ENCODE measurements at regions not wholly inside any gene's neighbourhood (a gene's known extent, or its start where the extent isn't known, plus 50 kb on each side); places are given as distances from the start of the nearest gene placed in this dataset.

DNA sequence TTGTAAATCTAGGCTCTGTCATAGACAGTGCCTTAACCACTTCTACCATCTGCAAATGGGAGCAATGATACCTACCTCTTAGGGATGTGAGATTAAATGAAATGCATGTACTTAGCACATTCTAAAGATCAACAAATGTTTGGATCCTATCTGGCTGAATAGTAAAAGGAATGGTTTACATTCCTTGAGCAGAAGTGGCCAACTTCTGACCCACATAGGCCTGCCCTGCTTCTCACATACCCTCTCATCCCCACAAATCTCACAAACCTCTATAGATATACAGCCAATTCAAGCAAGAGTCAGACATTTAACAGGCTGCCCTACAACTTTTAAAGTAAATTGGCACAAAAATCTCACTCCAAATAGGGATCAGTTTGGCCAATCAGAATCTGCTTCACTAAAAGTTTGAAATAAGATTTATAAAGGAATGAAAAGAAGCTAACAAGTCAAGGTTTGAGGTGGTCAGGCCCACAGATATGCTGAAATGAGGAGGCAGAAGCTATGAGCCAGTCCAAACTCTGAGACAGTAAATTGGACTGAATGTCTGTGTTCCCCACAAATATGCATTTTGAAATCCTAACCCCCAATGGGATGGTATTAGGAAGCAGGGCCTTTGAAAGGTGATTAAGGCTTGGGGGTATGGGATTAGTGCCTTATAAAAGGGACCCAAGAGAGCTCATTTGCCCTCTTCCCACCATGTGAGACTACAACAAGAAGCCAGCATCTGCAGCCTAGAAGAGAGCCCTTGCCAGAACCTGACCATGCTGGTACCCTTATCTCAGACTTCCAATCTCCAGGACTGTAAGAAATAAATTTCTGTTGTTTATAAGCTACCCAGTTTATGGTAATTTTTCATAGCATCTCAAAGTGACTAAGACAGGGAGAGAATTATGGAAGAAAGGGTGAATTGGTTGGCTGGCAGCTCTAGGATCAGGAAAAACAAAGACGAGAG, 227.8 kb upstream of the RBMS1 start:
- no peak for TF ChIP-seq ZFP3 (CRISPR knock-in tag; IDR thresholded peaks at IDR 0.05)
- TF ChIP-seq, protein P1, sequence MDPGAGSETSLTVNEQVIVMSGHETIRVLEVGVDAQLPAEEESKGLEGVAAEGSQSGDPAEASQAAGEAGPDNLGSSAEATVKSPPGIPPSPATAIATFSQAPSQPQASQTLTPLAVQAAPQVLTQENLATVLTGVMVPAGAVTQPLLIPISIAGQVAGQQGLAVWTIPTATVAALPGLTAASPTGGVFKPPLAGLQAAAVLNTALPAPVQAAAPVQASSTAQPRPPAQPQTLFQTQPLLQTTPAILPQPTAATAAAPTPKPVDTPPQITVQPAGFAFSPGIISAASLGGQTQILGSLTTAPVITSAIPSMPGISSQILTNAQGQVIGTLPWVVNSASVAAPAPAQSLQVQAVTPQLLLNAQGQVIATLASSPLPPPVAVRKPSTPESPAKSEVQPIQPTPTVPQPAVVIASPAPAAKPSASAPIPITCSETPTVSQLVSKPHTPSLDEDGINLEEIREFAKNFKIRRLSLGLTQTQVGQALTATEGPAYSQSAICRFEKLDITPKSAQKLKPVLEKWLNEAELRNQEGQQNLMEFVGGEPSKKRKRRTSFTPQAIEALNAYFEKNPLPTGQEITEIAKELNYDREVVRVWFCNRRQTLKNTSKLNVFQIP (CRISPR knock-in tag; IDR thresholded peaks at IDR 0.05; ENCODE audit: borderline replicate concordance, low read depth): no peak
- TF ChIP-seq, protein P2, sequence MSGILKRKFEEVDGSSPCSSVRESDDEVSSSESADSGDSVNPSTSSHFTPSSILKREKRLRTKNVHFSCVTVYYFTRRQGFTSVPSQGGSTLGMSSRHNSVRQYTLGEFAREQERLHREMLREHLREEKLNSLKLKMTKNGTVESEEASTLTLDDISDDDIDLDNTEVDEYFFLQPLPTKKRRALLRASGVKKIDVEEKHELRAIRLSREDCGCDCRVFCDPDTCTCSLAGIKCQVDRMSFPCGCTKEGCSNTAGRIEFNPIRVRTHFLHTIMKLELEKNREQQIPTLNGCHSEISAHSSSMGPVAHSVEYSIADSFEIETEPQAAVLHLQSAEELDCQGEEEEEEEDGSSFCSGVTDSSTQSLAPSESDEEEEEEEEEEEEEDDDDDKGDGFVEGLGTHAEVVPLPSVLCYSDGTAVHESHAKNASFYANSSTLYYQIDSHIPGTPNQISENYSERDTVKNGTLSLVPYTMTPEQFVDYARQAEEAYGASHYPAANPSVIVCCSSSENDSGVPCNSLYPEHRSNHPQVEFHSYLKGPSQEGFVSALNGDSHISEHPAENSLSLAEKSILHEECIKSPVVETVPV (CRISPR knock-in tag; IDR thresholded peaks at IDR 0.05): no peak
- TF ChIP-seq, protein P3, sequence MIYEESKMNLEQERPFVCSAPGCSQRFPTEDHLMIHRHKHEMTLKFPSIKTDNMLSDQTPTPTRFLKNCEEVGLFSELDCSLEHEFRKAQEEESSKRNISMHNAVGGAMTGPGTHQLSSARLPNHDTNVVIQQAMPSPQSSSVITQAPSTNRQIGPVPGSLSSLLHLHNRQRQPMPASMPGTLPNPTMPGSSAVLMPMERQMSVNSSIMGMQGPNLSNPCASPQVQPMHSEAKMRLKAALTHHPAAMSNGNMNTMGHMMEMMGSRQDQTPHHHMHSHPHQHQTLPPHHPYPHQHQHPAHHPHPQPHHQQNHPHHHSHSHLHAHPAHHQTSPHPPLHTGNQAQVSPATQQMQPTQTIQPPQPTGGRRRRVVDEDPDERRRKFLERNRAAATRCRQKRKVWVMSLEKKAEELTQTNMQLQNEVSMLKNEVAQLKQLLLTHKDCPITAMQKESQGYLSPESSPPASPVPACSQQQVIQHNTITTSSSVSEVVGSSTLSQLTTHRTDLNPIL (CRISPR knock-in tag; IDR thresholded peaks at IDR 0.05; ENCODE audit: low read depth): no peak
- TF ChIP-seq RARB (CRISPR knock-in tag; IDR thresholded peaks at IDR 0.05): no peak
- TF ChIP-seq ZNF8 (CRISPR knock-in tag; IDR thresholded peaks at IDR 0.05): no peak
- TF ChIP-seq ESRRG (CRISPR knock-in tag; IDR thresholded peaks at IDR 0.05): no peak
- no peak for TF ChIP-seq ZC3H10 (CRISPR knock-in tag; IDR thresholded peaks at IDR 0.05)
- TF ChIP-seq TOX (CRISPR knock-in tag; IDR thresholded peaks at IDR 0.05; ENCODE audit: borderline replicate concordance): no peak
- no peak for ATAC-seq

DNA sequence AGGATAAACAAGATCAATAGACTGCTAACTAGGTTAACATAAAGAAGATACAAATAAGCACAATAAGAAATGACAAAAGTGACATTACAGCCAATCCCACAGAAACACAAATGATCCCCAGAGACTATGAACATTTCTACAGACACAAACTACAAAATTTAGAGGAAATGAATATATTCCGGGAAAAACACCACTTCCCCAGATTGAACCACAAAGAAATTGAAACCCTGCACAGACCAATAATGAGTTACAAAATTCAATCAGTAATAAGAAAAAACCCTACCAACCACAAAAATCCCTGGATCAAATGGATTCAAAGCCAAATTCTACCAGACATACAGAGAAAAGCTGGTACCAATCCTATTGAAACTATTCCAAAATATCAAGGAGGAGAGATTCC, 232.4 kb upstream of the RBMS1 start:
- TF ChIP-seq ZFP30 (CRISPR knock-in tag; IDR thresholded peaks at IDR 0.05): no peak
- no peak for TF ChIP-seq TCF4 (CRISPR knock-in tag; IDR thresholded peaks at IDR 0.05; ENCODE audit: borderline replicate concordance)
- no peak for TF ChIP-seq ZNF565 (CRISPR knock-in tag; conservative IDR thresholded peaks at IDR 0.05; ENCODE audit: low read depth)
- TF ChIP-seq, protein P3 (CRISPR knock-in tag; IDR thresholded peaks at IDR 0.05; ENCODE audit: low read depth): no peak
- no peak for TF ChIP-seq ESRRG (CRISPR knock-in tag; IDR thresholded peaks at IDR 0.05)
- no peak for TF ChIP-seq ZFP3 (CRISPR knock-in tag; IDR thresholded peaks at IDR 0.05)
- TF ChIP-seq ISL1 (CRISPR knock-in tag; IDR thresholded peaks at IDR 0.05): no peak
- no peak for TF ChIP-seq GLIS3 (CRISPR knock-in tag; IDR thresholded peaks at IDR 0.05)
- TF ChIP-seq CSDC2 (CRISPR knock-in tag; IDR thresholded peaks at IDR 0.05): no peak
- no peak for TF ChIP-seq ZNF70 (CRISPR knock-in tag; IDR thresholded peaks at IDR 0.05)
- TF ChIP-seq ARNTL (CRISPR knock-in tag; IDR thresholded peaks at IDR 0.05; ENCODE audit: borderline replicate concordance, low read depth): no peak
- no peak for TF ChIP-seq BACH2 (CRISPR knock-in tag; IDR thresholded peaks at IDR 0.05; ENCODE audit: borderline replicate concordance)
- TF ChIP-seq PPARA (CRISPR knock-in tag; IDR thresholded peaks at IDR 0.05; ENCODE audit: borderline replicate concordance): no peak
- TF ChIP-seq OSR1 (CRISPR knock-in tag; IDR thresholded peaks at IDR 0.05): no peak
- no peak for ATAC-seq

DNA sequence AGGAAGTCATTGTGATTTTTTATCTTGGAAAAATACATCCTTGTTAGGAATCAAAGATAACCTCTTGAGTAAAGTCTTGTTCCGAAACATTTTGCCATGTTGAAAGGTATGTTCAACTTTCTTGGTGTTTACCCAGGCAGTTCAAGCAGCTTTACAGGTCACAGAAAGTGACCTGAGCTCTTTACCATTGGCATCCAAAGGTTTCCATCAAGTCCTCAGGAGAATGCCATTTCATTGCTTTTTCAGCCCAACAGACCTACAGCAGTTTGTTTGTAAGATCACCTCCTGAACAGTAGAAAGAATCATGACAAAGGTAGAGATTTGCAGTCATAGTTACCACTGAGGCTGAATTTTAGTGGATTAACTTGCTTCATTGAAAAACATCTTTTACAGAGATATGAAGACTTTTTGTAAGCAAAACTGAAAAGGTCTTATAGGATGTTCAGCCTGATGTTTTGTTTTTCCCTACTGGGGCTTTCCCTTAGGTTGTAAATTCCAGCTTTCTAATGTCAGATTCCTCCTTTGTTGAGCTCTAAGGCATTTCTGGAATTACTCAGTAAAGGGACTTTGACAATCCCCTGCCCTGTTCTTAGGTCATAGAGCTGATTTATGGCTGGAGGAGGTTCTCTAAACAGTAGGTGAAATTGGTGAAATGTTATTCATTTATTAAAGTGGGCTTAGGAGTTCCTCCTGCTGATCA, 236.8 kb upstream of the RBMS1 start:
- peak; percentile 66 for ATAC-seq
- TF ChIP-seq ZC3H10 (CRISPR knock-in tag; IDR thresholded peaks at IDR 0.05) (no peak), ZFP30 (CRISPR knock-in tag; IDR thresholded peaks at IDR 0.05) (peak; percentile 87)

DNA sequence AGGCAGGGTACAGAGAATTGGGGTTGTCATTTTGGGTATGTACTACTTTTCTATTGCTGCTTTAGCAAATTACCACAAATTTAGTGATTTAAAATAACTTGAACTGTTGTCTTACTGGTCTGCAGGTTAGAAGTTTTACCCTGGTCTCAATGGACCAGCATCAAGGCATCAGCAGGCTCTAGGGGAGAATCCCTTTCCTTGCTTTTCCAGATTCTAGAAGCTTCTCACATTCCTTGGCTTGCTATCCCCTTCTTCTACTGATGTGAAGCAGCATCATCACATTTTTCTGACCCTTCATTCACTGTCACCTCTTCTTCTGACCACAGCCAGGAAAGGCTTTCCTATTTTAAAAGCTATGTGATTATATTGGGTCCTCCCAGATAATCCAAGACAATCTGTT, 237.8 kb upstream of the RBMS1 start:
- ATAC-seq: no peak
- TF ChIP-seq, protein P1 (CRISPR knock-in tag; IDR thresholded peaks at IDR 0.05; ENCODE audit: borderline replicate concordance, low read depth): no peak
- TF ChIP-seq TCF4 (CRISPR knock-in tag; IDR thresholded peaks at IDR 0.05; ENCODE audit: borderline replicate concordance): no peak
- TF ChIP-seq RARB (CRISPR knock-in tag; IDR thresholded peaks at IDR 0.05): no peak
- TF ChIP-seq ISL1 (CRISPR knock-in tag; IDR thresholded peaks at IDR 0.05): no peak

Measured in SK-N-SH treated with all-trans-retinoic acid at 6 μM for 48 hours (cell line).